Vagina (tissue), 2 donors: ENCODE measurements at regions not wholly inside any gene's neighbourhood (a gene's known extent, or its start where the extent isn't known, plus 50 kb on each side); places are given as distances from the start of the nearest gene placed in this dataset.

Source experiments
- DNase-seq, 2 donors: peaks; one replicate each; pipeline ENCODE4 v3.0.0-alpha.2; 2017; ENCODE audit errors: extremely low spot score in 2 of 2
- H3K27ac ChIP-seq: fragments of 200-600 bp; sonication (generic); one replicate; pipeline ENCODE4 v1.5.1; 2019
- H3K27me3 ChIP-seq: fragments of 200-600 bp; sonication (generic); one replicate; pipeline ENCODE4 v1.5.1; 2019
- H3K36me3 ChIP-seq, 2 donors: fragments of 200-600 bp; sonication (generic); one replicate each; pipeline ENCODE4 v1.5.1; 2017 to 2019
- H3K4me1 ChIP-seq: fragments of 200-600 bp; sonication (generic); one replicate; pipeline ENCODE4 v1.5.1; 2019
- H3K4me3 ChIP-seq, 2 donors: fragments of 200-600 bp; sonication (generic); 1 replicate in 1 of 2; 2 replicates in 1 of 2; pipeline ENCODE4 v1.5.1; 2016 to 2019
- H3K9me3 ChIP-seq: fragments of 200-600 bp; sonication (generic); one replicate; pipeline ENCODE4 v1.5.1; 2019
- POLR2A ChIP-seq, 2 donors: fragments of 450-650 bp; IDR thresholded peaks; one replicate each; pipeline ENCODE4 v1.6.1; 2017; ENCODE audit warnings: antibody characterized with exemption in 2 of 2, mild to moderate bottlenecking in 2 of 2, moderate library complexity in 2 of 2
- POLR2AphosphoS5 ChIP-seq, 2 donors: sonication (generic); formaldehyde crosslinking; IDR thresholded peaks; one replicate each; pipeline ENCODE4 v1.9.0; 2017; ENCODE audit warnings: antibody characterized with exemption in 2 of 2, mild to moderate bottlenecking in 2 of 2, low read depth in 1 of 2; ENCODE audit not compliant: insufficient read depth in 1 of 2
- intact Hi-C: fragments of 100-400 bp; cut with DNase I; formaldehyde crosslinking; loops from one replicate; pipeline ENCODE4 v1.15.1; 2023
- TF ChIP-seq, protein P1 (sequence below), 3 experiments: fragments of 450-650 bp in 2 of 3; fragments of 200-600 bp in 1 of 3; sonication (generic) in 1 of 3; IDR thresholded peaks; one replicate each; pipeline ENCODE4 v1.5.1; 2017 to 2019; ENCODE audit warnings: antibody characterized with exemption in 3 of 3, mild to moderate bottlenecking in 2 of 3, moderate library complexity in 2 of 3

DNA sequence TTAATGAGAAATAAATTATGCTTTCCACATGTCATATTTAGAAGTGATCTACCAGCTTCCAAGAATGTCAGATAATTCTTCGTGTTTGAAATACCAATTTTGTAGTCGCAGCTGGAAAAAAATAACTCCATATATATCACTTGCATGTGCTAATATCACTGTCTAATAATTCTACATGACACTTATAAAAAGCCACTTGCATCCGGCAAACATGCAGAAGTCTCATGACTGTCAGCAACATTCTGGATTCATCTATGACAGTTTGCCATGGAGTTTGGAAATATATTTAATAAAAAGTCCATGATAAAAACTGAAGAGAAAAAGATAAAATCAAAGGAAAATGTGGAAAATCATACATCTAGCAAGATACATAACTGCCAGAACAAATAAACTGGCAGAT lies 1784.4 kb downstream of the SUCLG1 start:
- H3K27ac ChIP-seq = no peak overlapping the region
- no peak overlapping the region for H3K4me3 ChIP-seq
- no peak for DNase-seq
- no peaks in the 10 kb centered on the region for H3K4me1 ChIP-seq
- no peaks in the 10 kb centered on the region for H3K9me3 ChIP-seq
- intact Hi-C loops = no loop called here
- TF ChIP-seq POLR2AphosphoS5 (IDR thresholded peaks at IDR 0.05; ENCODE audit: insufficient read depth in 1 of 2, low read depth in 1 of 2) = no peak
- H3K27me3 ChIP-seq = no peaks in the 10 kb centered on the region
- H3K36me3 ChIP-seq = no peaks in the 10 kb centered on the region

DNA sequence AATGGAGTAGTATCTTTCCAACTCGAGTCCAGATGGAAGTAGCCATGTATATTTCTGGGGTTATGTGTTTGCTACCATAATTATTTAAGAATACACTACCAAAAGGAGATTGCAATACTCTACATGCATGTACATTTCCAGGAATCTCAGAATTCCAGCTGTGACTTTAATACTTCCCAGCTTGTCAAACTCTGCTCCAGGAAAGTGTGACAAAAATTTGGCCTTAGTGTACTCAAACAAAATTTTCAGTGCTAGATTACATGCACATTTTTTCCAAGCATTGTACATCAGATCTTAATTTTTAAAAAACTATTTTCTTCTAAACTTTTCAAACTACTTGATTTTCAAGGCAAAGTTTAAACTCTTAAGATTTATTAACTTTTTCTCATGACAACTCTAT lies 1791.6 kb downstream of the SUCLG1 start:
- DNase-seq = no peak
- Histone ChIP-seq H3K9me3 (no peaks in the 10 kb centered on the region), H3K27ac (no peak overlapping the region), H3K4me1 (no peaks in the 10 kb centered on the region), H3K27me3 (no peaks in the 10 kb centered on the region), H3K36me3 (no peaks in the 10 kb centered on the region), H3K4me3 (no peak overlapping the region)
- intact Hi-C loops = no loop called here
- TF ChIP-seq, protein P1, sequence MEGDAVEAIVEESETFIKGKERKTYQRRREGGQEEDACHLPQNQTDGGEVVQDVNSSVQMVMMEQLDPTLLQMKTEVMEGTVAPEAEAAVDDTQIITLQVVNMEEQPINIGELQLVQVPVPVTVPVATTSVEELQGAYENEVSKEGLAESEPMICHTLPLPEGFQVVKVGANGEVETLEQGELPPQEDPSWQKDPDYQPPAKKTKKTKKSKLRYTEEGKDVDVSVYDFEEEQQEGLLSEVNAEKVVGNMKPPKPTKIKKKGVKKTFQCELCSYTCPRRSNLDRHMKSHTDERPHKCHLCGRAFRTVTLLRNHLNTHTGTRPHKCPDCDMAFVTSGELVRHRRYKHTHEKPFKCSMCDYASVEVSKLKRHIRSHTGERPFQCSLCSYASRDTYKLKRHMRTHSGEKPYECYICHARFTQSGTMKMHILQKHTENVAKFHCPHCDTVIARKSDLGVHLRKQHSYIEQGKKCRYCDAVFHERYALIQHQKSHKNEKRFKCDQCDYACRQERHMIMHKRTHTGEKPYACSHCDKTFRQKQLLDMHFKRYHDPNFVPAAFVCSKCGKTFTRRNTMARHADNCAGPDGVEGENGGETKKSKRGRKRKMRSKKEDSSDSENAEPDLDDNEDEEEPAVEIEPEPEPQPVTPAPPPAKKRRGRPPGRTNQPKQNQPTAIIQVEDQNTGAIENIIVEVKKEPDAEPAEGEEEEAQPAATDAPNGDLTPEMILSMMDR (IDR thresholded peaks at IDR 0.05) = no peak
- TF ChIP-seq POLR2A (IDR thresholded peaks at IDR 0.05) = no peak
- TF ChIP-seq POLR2AphosphoS5 (IDR thresholded peaks at IDR 0.05; ENCODE audit: insufficient read depth in 1 of 2, low read depth in 1 of 2) = no peak

DNA sequence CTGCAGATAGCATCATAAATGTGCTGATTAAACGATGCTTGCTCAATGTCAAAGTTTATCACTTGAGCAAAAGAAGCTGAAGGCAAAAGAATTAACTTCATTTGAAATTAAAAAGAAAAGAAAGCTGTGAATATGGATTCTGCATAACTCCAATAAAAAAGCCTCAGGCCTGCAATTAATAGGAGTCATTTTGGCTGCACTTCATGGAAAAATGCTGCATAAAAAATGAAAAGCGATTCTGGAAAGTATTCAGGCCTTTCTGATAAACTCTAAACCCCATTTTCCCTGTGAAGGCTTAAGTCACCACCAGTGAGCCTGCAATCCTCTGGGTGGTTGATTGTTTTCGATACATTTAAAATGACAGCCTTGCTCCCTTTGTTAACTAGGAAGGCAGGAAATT lies 1793.4 kb downstream of the SUCLG1 start:
- TF ChIP-seq, protein P1 (IDR thresholded peaks at IDR 0.05) = no peak
- TF ChIP-seq POLR2A (IDR thresholded peaks at IDR 0.05) (no peak), POLR2AphosphoS5 (IDR thresholded peaks at IDR 0.05; ENCODE audit: insufficient read depth in 1 of 2, low read depth in 1 of 2) (no peak)
- DNase-seq = no peak
- no peak overlapping the region for H3K4me3 ChIP-seq
- H3K36me3 ChIP-seq = no peaks in the 10 kb centered on the region
- H3K27me3 ChIP-seq = no peaks in the 10 kb centered on the region
- H3K27ac ChIP-seq = no peak overlapping the region
- H3K9me3 ChIP-seq = no peaks in the 10 kb centered on the region
- H3K4me1 ChIP-seq = no peaks in the 10 kb centered on the region
- intact Hi-C loops = no loop called here

DNA sequence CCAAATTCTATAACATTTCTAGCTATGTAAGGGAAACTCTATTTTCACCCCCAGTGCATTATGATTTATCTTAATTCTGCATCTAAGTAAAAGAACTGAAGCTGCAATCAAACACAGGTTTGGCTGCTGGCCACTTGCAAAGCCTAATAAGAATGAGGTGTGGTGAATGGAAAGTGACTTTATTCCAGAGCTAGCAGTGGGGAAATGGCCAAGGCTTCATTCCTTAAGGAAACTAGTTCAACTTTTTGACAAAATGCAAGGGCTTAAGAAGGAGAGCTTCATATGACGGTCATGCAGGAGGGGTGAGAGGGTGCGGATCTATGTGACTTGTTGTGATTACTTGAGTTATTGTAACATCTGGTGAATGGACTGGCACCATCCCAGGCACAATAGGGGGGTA lies 1802.0 kb downstream of the SUCLG1 start:
- no peaks in the 10 kb centered on the region for H3K9me3 ChIP-seq
- H3K27ac ChIP-seq = no peak overlapping the region
- intact Hi-C loops = no loop called here
- no peaks in the 10 kb centered on the region for H3K36me3 ChIP-seq
- H3K4me1 ChIP-seq = no peaks in the 10 kb centered on the region
- TF ChIP-seq, protein P1 (IDR thresholded peaks at IDR 0.05) = no peak
- no peak for TF ChIP-seq POLR2AphosphoS5 (IDR thresholded peaks at IDR 0.05; ENCODE audit: insufficient read depth in 1 of 2, low read depth in 1 of 2)
- no peak for TF ChIP-seq POLR2A (IDR thresholded peaks at IDR 0.05)
- H3K27me3 ChIP-seq = no peaks in the 10 kb centered on the region
- DNase-seq = no peak
- H3K4me3 ChIP-seq = no peak overlapping the region

DNA sequence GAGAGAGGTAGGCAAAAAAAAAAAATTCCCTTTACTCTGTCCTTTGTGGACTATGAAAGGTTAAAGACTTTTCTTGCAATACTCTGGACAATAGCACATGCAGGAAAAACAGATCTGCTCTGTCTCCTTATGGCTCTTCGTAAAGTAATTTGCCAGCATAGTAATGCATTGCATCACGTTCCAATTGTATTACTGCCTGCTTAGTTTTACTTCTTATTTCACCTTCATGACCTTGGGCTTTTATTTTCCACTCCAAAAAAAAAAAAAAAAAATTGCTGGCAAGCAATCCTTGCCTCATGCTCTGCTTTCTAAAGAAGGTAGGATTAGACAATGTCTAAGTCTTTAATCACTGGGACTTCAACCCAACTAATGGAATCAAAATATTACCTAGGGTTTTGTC lies 1802.7 kb downstream of the SUCLG1 start:
- Histone ChIP-seq H3K36me3 (no peaks in the 10 kb centered on the region), H3K4me3 (no peak overlapping the region), H3K4me1 (no peaks in the 10 kb centered on the region), H3K9me3 (no peaks in the 10 kb centered on the region), H3K27ac (no peak overlapping the region), H3K27me3 (no peaks in the 10 kb centered on the region)
- no peak for DNase-seq
- intact Hi-C loops = no loop called here
- TF ChIP-seq, protein P1 (IDR thresholded peaks at IDR 0.05) = no peak
- TF ChIP-seq POLR2AphosphoS5 (IDR thresholded peaks at IDR 0.05; ENCODE audit: insufficient read depth in 1 of 2, low read depth in 1 of 2) (no peak), POLR2A (IDR thresholded peaks at IDR 0.05) (no peak)

DNA sequence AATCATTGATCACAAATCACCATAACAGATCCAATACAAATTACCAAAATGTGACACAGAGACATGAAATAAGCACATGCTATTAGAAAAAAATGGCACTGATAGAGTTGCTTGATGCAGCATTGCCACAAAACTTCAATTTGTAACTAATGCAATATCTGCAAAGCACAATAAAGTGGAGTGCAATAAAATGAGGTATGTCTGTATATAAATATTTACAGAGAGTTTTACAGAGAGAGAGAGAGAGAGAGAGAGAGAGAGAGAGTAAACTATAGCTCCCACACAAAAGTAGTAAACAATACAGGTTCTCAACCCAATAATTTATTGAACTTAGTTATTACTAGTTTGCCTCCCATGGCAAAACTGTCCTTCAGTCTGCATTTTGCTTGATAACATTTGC lies 1807.0 kb downstream of the SUCLG1 start:
- TF ChIP-seq POLR2AphosphoS5 (IDR thresholded peaks at IDR 0.05; ENCODE audit: insufficient read depth in 1 of 2, low read depth in 1 of 2) = no peak
- no peak for TF ChIP-seq POLR2A (IDR thresholded peaks at IDR 0.05)
- TF ChIP-seq, protein P1 (IDR thresholded peaks at IDR 0.05) = no peak
- Histone ChIP-seq H3K4me3 (no peak overlapping the region), H3K27ac (no peak overlapping the region)

More for the DNA sequence above, 1807.0 kb downstream of the SUCLG1 start:
- H3K27me3 ChIP-seq = no peaks in the 10 kb centered on the region
- H3K36me3 ChIP-seq = no peaks in the 10 kb centered on the region
- no peaks in the 10 kb centered on the region for H3K4me1 ChIP-seq
- H3K9me3 ChIP-seq = no peaks in the 10 kb centered on the region
- DNase-seq = no peak
- intact Hi-C loops = no loop called here
